Bronchial epithelial cell (primary cell): ENCODE measurements at regions not wholly inside any gene's neighbourhood (a gene's known extent, or its start where the extent isn't known, plus 50 kb on each side); places are given as distances from the start of the nearest gene placed in this dataset.

Experiments used
- DNase-seq: peaks from one replicate; pipeline ENCODE4 v3.0.0-alpha.2; 2010; ENCODE audit warnings: low read depth
- FAIRE-seq: peaks from 2 replicates; lab custom pipeline; 2011; peaks lifted over from hg19 to GRCh38; lab: Jason Lieb, UNC
- H3K27me3 ChIP-seq: 2 replicates; pipeline ENCODE4 v1.5.1; 2011; ENCODE audit warnings: low read length; ENCODE audit not compliant: control insufficient read depth, insufficient read depth
- H3K36me3 ChIP-seq: 2 replicates; pipeline ENCODE4 v1.5.1; 2011; ENCODE audit warnings: low read length; ENCODE audit not compliant: control insufficient read depth, insufficient read depth
- H3K4me3 ChIP-seq: 2 replicates; pipeline ENCODE4 v1.5.1; 2011; ENCODE audit warnings: mild to moderate bottlenecking, low read depth, low read length, control low read depth
- TF ChIP-seq, protein P1 (sequence below): IDR thresholded peaks from 2 replicates; pipeline ENCODE4 v1.5.1; 2011; ENCODE audit warnings: mild to moderate bottlenecking, moderate library complexity, low read length, control low read depth, inconsistent platforms; ENCODE audit not compliant: insufficient read depth, severe bottlenecking

DNA sequence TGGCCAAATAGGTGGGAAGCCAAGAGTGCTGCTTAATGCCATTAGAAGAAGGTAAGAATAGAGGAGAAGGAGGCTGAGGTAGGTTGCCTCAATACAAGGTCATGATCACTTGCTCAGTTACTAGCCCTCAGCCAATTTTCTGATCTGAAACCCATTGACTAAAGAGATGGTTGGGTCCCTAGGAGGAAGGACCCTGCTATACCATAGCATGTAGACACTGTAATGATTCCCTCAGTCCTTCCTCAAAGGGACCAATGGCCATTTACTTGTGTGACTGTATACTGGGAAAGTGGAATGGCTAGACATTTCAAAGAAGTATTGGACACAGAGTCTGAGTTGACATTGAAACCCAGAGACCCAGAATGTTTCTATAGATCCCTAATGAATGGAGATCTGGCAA lies 108.5 kb upstream of the MAP1B start:
- Histone ChIP-seq H3K36me3 (no peaks in the 10 kb centered on the region), H3K27me3 (no peaks in the 10 kb centered on the region), H3K4me3 (no peak overlapping the region)
- TF ChIP-seq, protein P1, sequence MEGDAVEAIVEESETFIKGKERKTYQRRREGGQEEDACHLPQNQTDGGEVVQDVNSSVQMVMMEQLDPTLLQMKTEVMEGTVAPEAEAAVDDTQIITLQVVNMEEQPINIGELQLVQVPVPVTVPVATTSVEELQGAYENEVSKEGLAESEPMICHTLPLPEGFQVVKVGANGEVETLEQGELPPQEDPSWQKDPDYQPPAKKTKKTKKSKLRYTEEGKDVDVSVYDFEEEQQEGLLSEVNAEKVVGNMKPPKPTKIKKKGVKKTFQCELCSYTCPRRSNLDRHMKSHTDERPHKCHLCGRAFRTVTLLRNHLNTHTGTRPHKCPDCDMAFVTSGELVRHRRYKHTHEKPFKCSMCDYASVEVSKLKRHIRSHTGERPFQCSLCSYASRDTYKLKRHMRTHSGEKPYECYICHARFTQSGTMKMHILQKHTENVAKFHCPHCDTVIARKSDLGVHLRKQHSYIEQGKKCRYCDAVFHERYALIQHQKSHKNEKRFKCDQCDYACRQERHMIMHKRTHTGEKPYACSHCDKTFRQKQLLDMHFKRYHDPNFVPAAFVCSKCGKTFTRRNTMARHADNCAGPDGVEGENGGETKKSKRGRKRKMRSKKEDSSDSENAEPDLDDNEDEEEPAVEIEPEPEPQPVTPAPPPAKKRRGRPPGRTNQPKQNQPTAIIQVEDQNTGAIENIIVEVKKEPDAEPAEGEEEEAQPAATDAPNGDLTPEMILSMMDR = no peak
- FAIRE-seq = peak; percentile 52
- DNase-seq = no peak

DNA sequence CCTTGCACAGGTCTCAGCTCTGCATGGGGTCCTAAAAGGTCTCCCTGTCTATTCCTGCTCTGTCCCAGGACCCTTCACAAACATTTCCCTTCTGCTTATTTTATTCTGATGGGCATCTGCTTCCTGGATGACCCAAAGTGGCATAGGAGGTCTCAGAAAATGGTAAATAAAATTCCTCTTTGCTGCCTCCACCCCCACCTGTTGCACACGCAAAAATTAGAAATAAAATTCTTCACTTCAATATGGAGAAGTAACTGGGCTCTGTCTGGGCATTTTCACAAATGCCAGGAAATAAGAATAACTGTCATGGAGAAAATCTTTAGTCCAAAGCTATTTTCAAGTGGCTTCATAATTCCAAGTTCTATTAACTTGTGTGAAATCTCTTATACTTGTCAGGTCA lies 106.6 kb upstream of the MAP1B start:
- DNase-seq (no peak), FAIRE-seq (no peak)
- TF ChIP-seq, protein P1 = no peak
- Histone ChIP-seq H3K27me3 (no peaks in the 10 kb centered on the region), H3K36me3 (no peaks in the 10 kb centered on the region), H3K4me3 (no peak overlapping the region)

DNA sequence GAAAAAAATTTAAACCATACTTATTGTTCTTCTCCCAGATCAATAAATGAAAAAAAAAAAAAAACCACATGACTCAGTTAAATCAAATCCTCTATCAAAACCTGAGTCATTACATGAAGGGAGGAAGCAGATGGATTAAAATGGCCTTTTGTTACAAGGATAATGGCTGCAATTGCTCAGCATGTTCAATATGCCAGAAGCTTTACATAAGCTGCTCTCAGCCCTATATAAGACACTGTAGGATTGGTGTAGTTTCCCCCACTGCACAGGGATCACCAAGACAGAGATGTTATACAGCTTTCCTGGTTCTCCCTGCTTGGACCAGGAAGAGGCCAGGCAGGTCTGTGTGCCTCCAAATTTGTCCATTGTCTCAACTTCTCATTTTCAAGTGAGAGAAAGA lies 101.6 kb upstream of the MAP1B start:
- FAIRE-seq (no peak), DNase-seq (no peak)
- TF ChIP-seq, protein P1 = no peak
- Histone ChIP-seq H3K4me3 (no peak overlapping the region), H3K27me3 (no peaks in the 10 kb centered on the region), H3K36me3 (no peaks in the 10 kb centered on the region)

DNA sequence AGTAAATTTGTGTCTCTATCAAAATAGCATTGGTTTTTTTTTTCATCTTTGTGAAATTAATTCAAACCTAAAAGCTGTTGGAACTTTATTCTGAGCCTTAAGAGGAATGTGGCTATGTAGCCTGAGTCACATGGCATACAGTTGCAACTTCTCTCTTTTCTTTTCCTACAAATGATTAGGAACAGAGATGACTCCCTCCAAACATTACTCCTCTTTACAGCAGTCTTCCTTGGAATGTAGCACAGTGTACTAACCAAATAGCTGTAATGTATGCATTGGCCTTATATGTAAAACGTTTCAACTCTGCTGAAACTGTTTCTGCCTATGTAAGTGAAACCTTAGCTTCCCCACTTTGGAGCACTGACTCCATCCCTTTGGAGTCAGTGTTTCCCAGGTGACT lies 100.9 kb upstream of the MAP1B start:
- H3K36me3 ChIP-seq = no peaks in the 10 kb centered on the region
- TF ChIP-seq, protein P1 = no peak
- FAIRE-seq (no peak), DNase-seq (no peak)
- H3K27me3 ChIP-seq = no peaks in the 10 kb centered on the region
- no peak overlapping the region for H3K4me3 ChIP-seq

DNA sequence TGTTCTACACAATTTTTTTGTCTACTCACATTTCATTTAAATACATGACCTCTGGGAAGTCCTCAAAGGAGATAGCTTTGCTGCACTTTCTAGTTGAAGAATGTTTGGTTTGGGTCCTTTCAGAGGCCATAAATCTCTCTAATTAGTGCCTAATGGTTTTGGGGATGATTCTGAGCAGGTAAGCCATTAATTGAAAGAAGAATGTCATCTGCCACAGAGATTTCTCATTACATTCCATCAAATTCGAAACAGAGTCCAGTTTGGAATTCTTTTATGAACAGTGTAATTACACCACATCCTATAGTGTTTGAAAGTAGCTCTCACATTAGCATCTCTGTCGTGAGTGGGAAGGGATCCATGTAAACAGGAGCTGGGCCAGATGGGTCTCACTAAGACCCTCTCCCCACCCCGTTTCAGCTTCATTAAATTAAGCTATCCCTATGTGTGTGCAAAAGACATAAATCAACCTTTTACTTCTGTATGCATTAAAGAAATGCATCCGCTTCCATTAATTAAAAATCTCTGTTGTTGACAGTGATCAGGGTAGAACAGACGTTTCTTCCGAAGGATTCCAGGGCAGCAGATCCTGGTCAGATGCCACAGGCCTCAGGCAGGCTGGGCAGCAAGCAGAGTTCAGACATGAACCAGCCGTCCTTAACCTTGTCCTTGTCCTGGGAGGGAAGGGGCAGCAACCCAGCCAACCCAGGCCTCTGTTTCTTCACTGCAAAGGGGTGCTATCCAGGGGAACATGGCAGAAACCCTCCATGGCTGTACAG lies 99.8 kb upstream of the MAP1B start:
- TF ChIP-seq, protein P1 = no peak
- no peak overlapping the region for H3K4me3 ChIP-seq
- no peaks in the 10 kb centered on the region for H3K36me3 ChIP-seq
- DNase-seq = no peak
- no peak for FAIRE-seq
- no peaks in the 10 kb centered on the region for H3K27me3 ChIP-seq

DNA sequence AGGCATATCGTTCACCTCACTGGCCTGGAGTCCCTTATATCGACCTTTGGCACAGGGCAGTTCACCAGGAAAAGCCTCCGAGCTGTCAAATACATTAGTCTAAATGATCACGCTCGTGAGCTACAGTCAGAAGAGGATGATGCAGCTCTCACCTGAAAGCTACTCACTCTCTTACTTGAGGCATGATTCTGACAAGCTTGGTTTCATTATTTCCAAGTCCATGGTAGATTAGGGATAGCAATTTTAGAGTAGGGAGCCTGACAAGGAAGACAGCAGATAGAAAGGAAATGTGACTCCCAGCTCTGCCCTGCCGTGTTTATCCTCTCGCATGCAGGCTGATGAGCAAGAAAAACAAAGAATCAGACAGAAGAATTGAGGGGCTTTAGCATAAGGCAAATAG lies 98.0 kb upstream of the MAP1B start:
- no peak for FAIRE-seq
- no peaks in the 10 kb centered on the region for H3K27me3 ChIP-seq
- no peak for DNase-seq
- TF ChIP-seq, protein P1 = no peak
- no peak overlapping the region for H3K4me3 ChIP-seq
- H3K36me3 ChIP-seq = no peaks in the 10 kb centered on the region
